H1 (cell line): ENCODE measurements at regions not wholly inside any gene's neighbourhood (a gene's known extent, or its start where the extent isn't known, plus 50 kb on each side); places are given as distances from the start of the nearest gene placed in this dataset.

Experiments used
- CTCF ChIA-PET: fragments of 300-600 bp; sonication (Branson Sonifier 250); formaldehyde crosslinking; loops from one replicate; lab custom pipeline; 2021; ENCODE audit not compliant: partially characterized antibody; lab: Charles Lee
- POLR2A ChIA-PET: fragments of 300-600 bp; sonication (Branson Sonifier 250); formaldehyde crosslinking; loops from one replicate; lab custom pipeline; 2021; ENCODE audit warnings: inconsistent platforms; ENCODE audit not compliant: partially characterized antibody; lab: Charles Lee
- DNase-seq, 2 experiments: peaks; one replicate each; pipeline versions ENCODE4 v3.0.0 to v3.0.0-alpha.2; 2010 to 2022; ENCODE audit warnings: low spot score in 2 of 2, low read depth in 1 of 2, mixed read lengths in 1 of 2
- FAIRE-seq: peaks from 2 replicates; lab custom pipeline; 2011; peaks lifted over from hg19 to GRCh38; lab: Jason Lieb, UNC
- H2AFZ ChIP-seq: 2 replicates; pipeline ENCODE4 v1.8.1; 2012; ENCODE audit warnings: low read length, inconsistent platforms
- H2AK5ac ChIP-seq: 2 replicates; pipeline ENCODE4 v1.6.1; 2013; ENCODE audit warnings: low read depth, low read length
- H2BK120ac ChIP-seq: replicated peaks from 2 replicates; pipeline ENCODE3; 2013; ENCODE audit warnings: low read depth, low read length, inconsistent platforms
- H2BK12ac ChIP-seq: 2 replicates; pipeline ENCODE4 v1.6.1; 2013; ENCODE audit warnings: low read depth, low read length
- H2BK15ac ChIP-seq: 2 replicates; pipeline ENCODE4 v1.6.1; 2013; ENCODE audit warnings: low read length
- H2BK20ac ChIP-seq: 2 replicates; pipeline ENCODE4 v1.6.1; 2013; ENCODE audit warnings: low read length
- H2BK5ac ChIP-seq: 2 replicates; pipeline ENCODE4 v1.6.1; 2013; ENCODE audit warnings: low read depth, low read length
- H3K14ac ChIP-seq: 2 replicates; pipeline ENCODE4 v1.6.1; 2013; ENCODE audit warnings: inconsistent platforms; ENCODE audit not compliant: insufficient read length
- H3K18ac ChIP-seq: 2 replicates; pipeline ENCODE4 v1.6.1; 2013; ENCODE audit warnings: low read length; ENCODE audit errors: extremely low read depth
- H3K23ac ChIP-seq: 2 replicates; pipeline ENCODE4 v1.6.1; 2013; ENCODE audit warnings: inconsistent platforms; ENCODE audit not compliant: insufficient read length
- H3K23me2 ChIP-seq: 2 replicates; pipeline ENCODE4 v1.6.1; 2013; ENCODE audit warnings: low read depth, low read length
- H3K27ac ChIP-seq: 2 replicates; pipeline ENCODE4 v1.6.1; 2011; ENCODE audit warnings: low read depth, low read length, inconsistent platforms
- H3K27me3 ChIP-seq, 4 experiments: replicated peaks in 1 of 4; 1 replicate in 1 of 4; 2 replicates in 3 of 4; pipeline versions ENCODE4 v1.6.1 to v1.8.1; 2011 to 2013; ENCODE audit warnings: low read length in 3 of 4, mild to moderate bottlenecking in 3 of 4, inconsistent platforms in 2 of 4, mixed read lengths in 2 of 4, moderate library complexity in 1 of 4; ENCODE audit not compliant: control insufficient read depth in 3 of 4, insufficient read depth in 3 of 4; ENCODE audit errors: extremely low read depth in 1 of 4
- H3K36me3 ChIP-seq, 4 experiments: 2 replicates each; pipeline versions ENCODE4 v1.6.1 to v1.8.1; 2011 to 2013; ENCODE audit warnings: mild to moderate bottlenecking in 4 of 4, low read length in 3 of 4, moderate library complexity in 2 of 4, control low read depth in 1 of 4, inconsistent platforms in 1 of 4; ENCODE audit not compliant: insufficient read depth in 4 of 4, control insufficient read depth in 2 of 4
- H3K4ac ChIP-seq: replicated peaks from 2 replicates; pipeline ENCODE3; 2013; ENCODE audit warnings: low read length, low read depth, mixed read lengths, inconsistent platforms; ENCODE audit not compliant: insufficient read length
- H3K4me1 ChIP-seq, 4 experiments: replicated peaks in 1 of 4; 1 replicate in 1 of 4; 2 replicates in 3 of 4; pipeline versions ENCODE4 v1.6.1 to v1.8.1; 2011 to 2013; ENCODE audit warnings: low read length in 3 of 4, inconsistent platforms in 2 of 4, mixed read lengths in 1 of 4; ENCODE audit not compliant: insufficient read depth in 4 of 4, control insufficient read depth in 3 of 4
- H3K4me2 ChIP-seq, 2 experiments: 2 replicates each; pipeline versions ENCODE4 v1.6.1 to v1.8.1; 2011 to 2013; ENCODE audit warnings: low read depth in 2 of 2, low read length in 2 of 2, control low read depth in 1 of 2, inconsistent platforms in 1 of 2, mild to moderate bottlenecking in 1 of 2; ENCODE audit not compliant: insufficient read depth in 1 of 2
- H3K4me3 ChIP-seq, 4 experiments: fragments of 200-600, 300-600 bp in 1 of 4; sonication (generic), shearing (Covaris generic), sonication (Bioruptor Twin) in 1 of 4; 2 replicates each; pipeline versions ENCODE4 v1.5.1 to v1.8.1; 2011 to 2016; ENCODE audit warnings: low read length in 4 of 4, low read depth in 3 of 4, control low read depth in 2 of 4, inconsistent platforms in 2 of 4, mild to moderate bottlenecking in 2 of 4, mixed read lengths in 1 of 4, moderate library complexity in 1 of 4; ENCODE audit not compliant: insufficient read depth in 2 of 4; ENCODE audit errors: extremely low read depth in 1 of 4
- H3K56ac ChIP-seq: replicated peaks from 2 replicates; pipeline ENCODE3; 2013; ENCODE audit warnings: low read depth, mild to moderate bottlenecking, mixed read lengths, low read length, inconsistent platforms; ENCODE audit not compliant: insufficient read length
- H3K79me1 ChIP-seq: 2 replicates; pipeline ENCODE4 v1.6.1; 2013; ENCODE audit warnings: low read depth, low read length, control low read depth
- H3K79me2 ChIP-seq, 2 experiments: 2 replicates each; pipeline versions ENCODE4 v1.6.1 to v1.8.1; 2012 to 2013; ENCODE audit warnings: low read length in 2 of 2, mild to moderate bottlenecking in 2 of 2, inconsistent platforms in 1 of 2; ENCODE audit not compliant: insufficient read depth in 2 of 2, control insufficient read depth in 1 of 2
- H3K9ac ChIP-seq, 4 experiments: replicated peaks in 1 of 4; 1 replicate in 1 of 4; 2 replicates in 3 of 4; pipeline versions ENCODE4 v1.6.1 to v1.8.1; 2011 to 2013; ENCODE audit warnings: low read depth in 3 of 4, low read length in 3 of 4, control low read depth in 2 of 4, mild to moderate bottlenecking in 2 of 4, moderate library complexity in 2 of 4, inconsistent platforms in 1 of 4; ENCODE audit errors: extremely low read depth in 1 of 4
- H3K9me3 ChIP-seq, 2 experiments: 2 replicates each; pipeline versions ENCODE4 v1.6.1 to v1.8.1; 2012 to 2013; ENCODE audit warnings: mild to moderate bottlenecking in 2 of 2, moderate library complexity in 2 of 2, control low read depth in 1 of 2, inconsistent platforms in 1 of 2, low read depth in 1 of 2, low read length in 1 of 2, mixed read lengths in 1 of 2; ENCODE audit not compliant: insufficient read depth in 2 of 2
- H4K20me1 ChIP-seq, 2 experiments: replicated peaks in 1 of 2; 2 replicates each; pipeline versions ENCODE3 to v1.8.1; 2011 to 2013; ENCODE audit warnings: inconsistent platforms in 2 of 2, low read length in 2 of 2, mild to moderate bottlenecking in 1 of 2; ENCODE audit not compliant: insufficient read depth in 2 of 2, control insufficient read depth in 1 of 2
- H4K5ac ChIP-seq: 2 replicates; pipeline ENCODE4 v1.6.1; 2013; ENCODE audit warnings: low read length, low read depth, mixed read lengths, inconsistent platforms; ENCODE audit not compliant: insufficient read length
- H4K8ac ChIP-seq: 2 replicates; pipeline ENCODE4 v1.8.0; 2013; ENCODE audit warnings: mild to moderate bottlenecking, moderate library complexity, low read length, inconsistent platforms; ENCODE audit not compliant: insufficient read depth; ENCODE audit errors: extremely low read depth
- H4K91ac ChIP-seq: replicated peaks from 2 replicates; pipeline ENCODE3; 2013; ENCODE audit warnings: low read length, mixed read lengths, inconsistent platforms; ENCODE audit not compliant: insufficient read length
- BACH1 ChIP-seq: IDR thresholded peaks from 2 replicates; pipeline ENCODE4 v1.6.1; 2012; ENCODE audit warnings: low read length, improper control_type of control experiment
- CBX8 ChIP-seq: fragments of 300-800, 300-1000 bp; sonication (generic); IDR thresholded peaks from 2 replicates; pipeline ENCODE4 v1.7.1; 2016; ENCODE audit warnings: low read depth, low read length, borderline replicate concordance
- EZH2 ChIP-seq: fragments of 200-600 bp; sonication (generic); IDR thresholded peaks from 2 replicates; pipeline ENCODE4 v1.7.1; 2012; ENCODE audit warnings: low read depth, mild to moderate bottlenecking, moderate library complexity, low read length, inconsistent platforms; ENCODE audit not compliant: severe bottlenecking
- JUND ChIP-seq: IDR thresholded peaks from 2 replicates; pipeline ENCODE4 v1.6.1; 2011; ENCODE audit warnings: mild to moderate bottlenecking, improper control_type of control experiment, low read length
- POLR2AphosphoS5 ChIP-seq: IDR thresholded peaks from 2 replicates; pipeline ENCODE4 v1.6.1; 2011; ENCODE audit warnings: low read depth, low read length
- SAP30 ChIP-seq: fragments of 300-600 bp; sonication (generic); IDR thresholded peaks from 2 replicates; pipeline ENCODE4 v1.7.1; 2012; ENCODE audit warnings: low read length, moderate library complexity, mild to moderate bottlenecking, inconsistent platforms; ENCODE audit not compliant: insufficient read depth, insufficient replicate concordance
- SIN3A ChIP-seq, 2 experiments: IDR thresholded peaks in 1 of 2; conservative IDR thresholded peaks in 1 of 2; 2 replicates each; pipeline ENCODE4 v1.6.1; 2011 to 2012; ENCODE audit warnings: low read length in 2 of 2, improper control_type of control experiment in 1 of 2, low read depth in 1 of 2, mild to moderate bottlenecking in 1 of 2
- SIRT6 ChIP-seq: IDR thresholded peaks from one replicate; pipeline ENCODE4 v1.7.1; 2012; ENCODE audit warnings: low read length, inconsistent platforms
- SP4 ChIP-seq: IDR thresholded peaks from 2 replicates; pipeline ENCODE4 v1.6.1; 2012; ENCODE audit warnings: low read length, inconsistent platforms
- SUZ12 ChIP-seq: fragments of 200-600 bp; sonication (generic); IDR thresholded peaks from 2 replicates; pipeline ENCODE4 v1.6.1; 2012; ENCODE audit warnings: mild to moderate bottlenecking, inconsistent platforms, low read length, moderate library complexity, mixed read lengths
- USF2 ChIP-seq: IDR thresholded peaks from 2 replicates; pipeline ENCODE4 v1.6.1; 2011; ENCODE audit warnings: low read length, improper control_type of control experiment
- YY1 ChIP-seq: IDR thresholded peaks from 2 replicates; pipeline ENCODE4 v1.6.1; 2011; ENCODE audit warnings: low read depth, mild to moderate bottlenecking, low read length
- WGBS, 2 experiments: shearing (Covaris generic) in 1 of 2; methylation state at CpG; one replicate each; pipeline versions ENCODE4 v1.1.6 to v1.1.7; 2013 to 2015; ENCODE audit warnings: low lambda C conversion rate in 2 of 2, mixed read lengths in 2 of 2, inconsistent platforms in 1 of 2, low coverage in 1 of 2, missing lambda C conversion rate in 1 of 2; ENCODE audit not compliant: insufficient replicate concordance in 2 of 2, insufficient coverage in 1 of 2, insufficient read length in 1 of 2; ENCODE audit errors: extremely low coverage in 1 of 2, missing lambda C conversion rate in 1 of 2; 5-methylcytosine and 5-hydroxymethylcytosine counted together

- no peak overlapping the region for H3K27ac ChIP-seq
- 78% methylated on average over 1 of the region's 1 CpG; no CpG with 5 or more reads in 1 of the 2 experiments for WGBS, 2 experiments
- H3K79me1 ChIP-seq: no peaks in the 10 kb centered on the region
- no peak for DNase-seq
- no peak overlapping the region for H3K23ac ChIP-seq
- CTCF ChIA-PET: interaction anchor here (0.6 to 1.1 kb wide), 4 partner anchors 8 to 1671 kb away, joined by 3 to 4 read pairs (median 3); no protein-coding TSS in a partner anchor
- no peaks in the 10 kb centered on the region for H4K20me1 ChIP-seq
- H3K4me3 ChIP-seq: no peak overlapping the region
- no peak overlapping the region for H4K8ac ChIP-seq
- H3K4me2 ChIP-seq: no peak overlapping the region
- no peak overlapping the region for H3K14ac ChIP-seq
- POLR2A ChIA-PET: interaction anchor here (0.6 kb wide), 2 partner anchors 195 to 853 kb away, joined by 3 to 4 read pairs; no protein-coding TSS in a partner anchor
- H2BK120ac ChIP-seq: no peak overlapping the region
- FAIRE-seq: no peak
- no peak overlapping the region for H3K56ac ChIP-seq
- no peaks in the 10 kb centered on the region for H3K36me3 ChIP-seq
- H2BK12ac ChIP-seq: no peak overlapping the region
- no peak overlapping the region for H3K18ac ChIP-seq
- H4K5ac ChIP-seq: no peak overlapping the region
- no peaks in the 10 kb centered on the region for H3K9me3 ChIP-seq
- 0 out of 2 replicates have a peak, but pooled peaks cover 2% of the 10 kb centered on the region for H3K23me2 ChIP-seq
- H2BK5ac ChIP-seq: no peak overlapping the region
- H2BK20ac ChIP-seq: no peak overlapping the region
- no peaks in the 10 kb centered on the region for H3K27me3 ChIP-seq
- no peaks in the 10 kb centered on the region; a peak in 2 of 7 replicates for H3K4me1 ChIP-seq
- no peak overlapping the region for H4K91ac ChIP-seq
- no peak overlapping the region for H3K4ac ChIP-seq
- no peak overlapping the region for H2AFZ ChIP-seq
- H2AK5ac ChIP-seq: no peak overlapping the region
- no peaks in the 10 kb centered on the region for H3K79me2 ChIP-seq
- no peak overlapping the region for H3K9ac ChIP-seq
- no peak overlapping the region for H2BK15ac ChIP-seq
- TF ChIP-seq CBX8 (no peak), YY1 (no peak), SAP30 (no peak), SUZ12 (no peak), JUND (no peak), EZH2 (no peak), SP4 (no peak), USF2 (no peak), SIRT6 (no peak), POLR2AphosphoS5 (no peak), BACH1 (no peak), SIN3A (conservative IDR thresholded peaks at IDR 0.05 in 1 of 2, IDR thresholded peaks at IDR 0.05 in 1 of 2; ENCODE audit: low read depth in 1 of 2, low read length in 2 of 2) (no peak)
Measured at GRCh38 chr2:12637754-12638153, 79.0 kb upstream of the TRIB2 start.
